CD14-positive monocyte (primary cell): ENCODE measurements at regions not wholly inside any gene's neighbourhood (a gene's known extent, or its start where the extent isn't known, plus 50 kb on each side); places are given as distances from the start of the nearest gene placed in this dataset.

Source experiments
- DNase-seq, 3 donors: peaks; one replicate each; pipeline ENCODE4 v3.0.0-alpha.2; 2011 to 2022
- H2AFZ ChIP-seq: 2 replicates; pipeline ENCODE4 v1.6.0; 2012; ENCODE audit warnings: mild to moderate bottlenecking, low read depth, low read length, inconsistent platforms; ENCODE audit not compliant: insufficient read depth, poor library complexity, severe bottlenecking
- H3K27ac ChIP-seq, 2 donors: 1 replicate in 1 of 2; 2 replicates in 1 of 2; pipeline ENCODE4 v1.5.1; 2012 to 2013; ENCODE audit warnings: low read length in 2 of 2, control low read depth in 1 of 2, inconsistent platforms in 1 of 2, low read depth in 1 of 2, mild to moderate bottlenecking in 1 of 2
- H3K27me3 ChIP-seq, 2 donors: one replicate each; pipeline versions ENCODE4 v1.6.0 to v1.6.1; 2011 to 2013; ENCODE audit warnings: low read length in 2 of 2; ENCODE audit not compliant: control insufficient read depth in 2 of 2, insufficient read depth in 2 of 2
- H3K36me3 ChIP-seq, 2 donors: replicated peaks in 1 of 2; 1 replicate in 1 of 2; 2 replicates in 1 of 2; pipeline versions ENCODE4 v1.5.1 to v1.6.1; 2012 to 2013; ENCODE audit warnings: low read length in 2 of 2, control low read depth in 1 of 2, inconsistent platforms in 1 of 2, mild to moderate bottlenecking in 1 of 2; ENCODE audit not compliant: insufficient read depth in 2 of 2, control insufficient read depth in 1 of 2
- H3K4me1 ChIP-seq, 2 donors: 1 replicate in 1 of 2; 2 replicates in 1 of 2; pipeline versions ENCODE4 v1.5.1 to v1.6.1; 2012 to 2013; ENCODE audit warnings: low read length in 2 of 2, control low read depth in 1 of 2, inconsistent platforms in 1 of 2, mild to moderate bottlenecking in 1 of 2, moderate library complexity in 1 of 2; ENCODE audit not compliant: insufficient read depth in 2 of 2, control insufficient read depth in 1 of 2
- H3K4me2 ChIP-seq: replicated peaks from 2 replicates; pipeline ENCODE3; 2012; ENCODE audit warnings: low read length, moderate library complexity, mild to moderate bottlenecking; ENCODE audit not compliant: poor library complexity, severe bottlenecking; ENCODE audit errors: extremely low read depth
- H3K4me3 ChIP-seq, 3 experiments: fragments of 200-600 bp in 1 of 3; sonication (generic) in 1 of 3; replicated peaks in 1 of 3; 1 replicate in 2 of 3; 2 replicates in 1 of 3; pipeline ENCODE4 v1.5.1; 2011 to 2013; ENCODE audit warnings: low read length in 3 of 3, mild to moderate bottlenecking in 3 of 3, control low read depth in 2 of 3, low read depth in 2 of 3, inconsistent platforms in 1 of 3, moderate library complexity in 1 of 3
- H3K79me2 ChIP-seq: 2 replicates; pipeline ENCODE4 v1.6.0; 2012; ENCODE audit warnings: mild to moderate bottlenecking, control low read depth, inconsistent platforms, low read length, moderate library complexity; ENCODE audit not compliant: insufficient read depth
- H3K9ac ChIP-seq: 2 replicates; pipeline ENCODE4 v1.6.0; 2017; ENCODE audit warnings: low read length, mild to moderate bottlenecking; ENCODE audit not compliant: insufficient read depth, poor library complexity, severe bottlenecking
- H3K9me3 ChIP-seq, 2 donors: replicated peaks in 1 of 2; 1 replicate in 1 of 2; 2 replicates in 1 of 2; pipeline versions ENCODE4 v1.5.1 to v1.6.1; 2012 to 2013; ENCODE audit warnings: low read length in 2 of 2, control low read depth in 1 of 2; ENCODE audit not compliant: control insufficient read depth in 1 of 2, insufficient read depth in 1 of 2
- H4K20me1 ChIP-seq: 2 replicates; pipeline ENCODE4 v1.6.0; 2012; ENCODE audit warnings: mild to moderate bottlenecking, low read length, control low read depth, moderate library complexity; ENCODE audit not compliant: insufficient read depth
- H3K27ac Mint-ChIP-seq, 7 donors: one replicate each; pipeline ENCODE4 v1.8.0; 2020; ENCODE audit warnings: mild to moderate bottlenecking in 7 of 7, mixed read lengths in 7 of 7, moderate library complexity in 6 of 7, inconsistent platforms in 2 of 7
- H3K27me3 Mint-ChIP-seq, 3 donors: one replicate each; pipeline ENCODE4 v1.8.0; 2021 to 2022; ENCODE audit warnings: low read depth in 3 of 3, mild to moderate bottlenecking in 3 of 3, mixed read lengths in 3 of 3, moderate library complexity in 3 of 3, inconsistent platforms in 1 of 3
- H3K36me3 Mint-ChIP-seq, 2 donors: one replicate each; pipeline ENCODE4 v1.8.0; 2020; ENCODE audit warnings: mixed read lengths in 2 of 2, inconsistent platforms in 1 of 2, mild to moderate bottlenecking in 1 of 2
- H3K4me1 Mint-ChIP-seq: one replicate; pipeline ENCODE4 v1.8.0; 2020; ENCODE audit warnings: mild to moderate bottlenecking, mixed read lengths
- H3K4me3 Mint-ChIP-seq, 2 donors: one replicate each; pipeline ENCODE4 v1.8.0; 2020; ENCODE audit warnings: mild to moderate bottlenecking in 2 of 2, mixed read lengths in 2 of 2, moderate library complexity in 1 of 2
- H3K9me3 Mint-ChIP-seq, 7 donors: one replicate each; pipeline ENCODE4 v1.8.0; 2020 to 2022; ENCODE audit warnings: mixed read lengths in 7 of 7, mild to moderate bottlenecking in 6 of 7, moderate library complexity in 6 of 7, inconsistent platforms in 2 of 7
- WGBS: methylation state at CpG from one replicate; pipeline ENCODE4 v1.1.5; 2013; ENCODE audit warnings: missing lambda C conversion rate; ENCODE audit not compliant: insufficient coverage; 5-methylcytosine and 5-hydroxymethylcytosine counted together
- intact Hi-C, 2 donors: fragments of 100-400 bp; cut with micrococcal nuclease; formaldehyde crosslinking; loops; one replicate each; pipeline versions ENCODE4 v1.15.0 to v1.15.1; 2023
- TF ChIP-seq, protein P1 (sequence below): fragments of 200-600 bp; IDR thresholded peaks from one replicate; pipeline ENCODE4 v1.8.0; 2022; ENCODE audit warnings: antibody characterized with exemption, mild to moderate bottlenecking

DNA sequence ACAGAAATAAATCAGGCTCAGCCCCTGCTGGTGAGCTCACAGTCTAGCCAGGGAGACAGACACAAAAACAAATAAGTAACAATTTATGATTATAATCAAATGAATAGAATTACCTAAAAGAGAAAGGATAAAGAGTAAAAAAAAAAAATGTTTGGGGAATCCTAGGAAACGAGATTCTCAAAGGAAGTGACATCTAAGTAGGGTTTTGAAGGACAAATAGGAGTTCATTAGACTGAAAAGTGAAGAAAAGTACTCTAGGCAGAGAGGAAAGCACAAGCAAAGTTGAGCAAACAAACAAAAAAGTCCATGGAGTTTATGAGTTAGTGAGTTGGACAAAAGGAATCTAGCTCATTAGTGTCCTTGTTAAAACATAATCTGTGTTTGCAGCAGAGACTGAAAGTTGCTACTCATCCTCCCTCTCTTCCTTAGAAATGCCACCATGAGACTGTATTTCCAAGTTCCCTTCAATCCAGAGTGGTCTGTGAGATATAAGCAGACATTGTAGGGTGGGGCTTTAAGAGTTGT lies 145.6 kb downstream of the SPATA18 start:
- 25% methylated on average over 1 of the region's 1 CpG for WGBS
- TF ChIP-seq, protein P1, sequence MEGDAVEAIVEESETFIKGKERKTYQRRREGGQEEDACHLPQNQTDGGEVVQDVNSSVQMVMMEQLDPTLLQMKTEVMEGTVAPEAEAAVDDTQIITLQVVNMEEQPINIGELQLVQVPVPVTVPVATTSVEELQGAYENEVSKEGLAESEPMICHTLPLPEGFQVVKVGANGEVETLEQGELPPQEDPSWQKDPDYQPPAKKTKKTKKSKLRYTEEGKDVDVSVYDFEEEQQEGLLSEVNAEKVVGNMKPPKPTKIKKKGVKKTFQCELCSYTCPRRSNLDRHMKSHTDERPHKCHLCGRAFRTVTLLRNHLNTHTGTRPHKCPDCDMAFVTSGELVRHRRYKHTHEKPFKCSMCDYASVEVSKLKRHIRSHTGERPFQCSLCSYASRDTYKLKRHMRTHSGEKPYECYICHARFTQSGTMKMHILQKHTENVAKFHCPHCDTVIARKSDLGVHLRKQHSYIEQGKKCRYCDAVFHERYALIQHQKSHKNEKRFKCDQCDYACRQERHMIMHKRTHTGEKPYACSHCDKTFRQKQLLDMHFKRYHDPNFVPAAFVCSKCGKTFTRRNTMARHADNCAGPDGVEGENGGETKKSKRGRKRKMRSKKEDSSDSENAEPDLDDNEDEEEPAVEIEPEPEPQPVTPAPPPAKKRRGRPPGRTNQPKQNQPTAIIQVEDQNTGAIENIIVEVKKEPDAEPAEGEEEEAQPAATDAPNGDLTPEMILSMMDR = no peak

DNA sequence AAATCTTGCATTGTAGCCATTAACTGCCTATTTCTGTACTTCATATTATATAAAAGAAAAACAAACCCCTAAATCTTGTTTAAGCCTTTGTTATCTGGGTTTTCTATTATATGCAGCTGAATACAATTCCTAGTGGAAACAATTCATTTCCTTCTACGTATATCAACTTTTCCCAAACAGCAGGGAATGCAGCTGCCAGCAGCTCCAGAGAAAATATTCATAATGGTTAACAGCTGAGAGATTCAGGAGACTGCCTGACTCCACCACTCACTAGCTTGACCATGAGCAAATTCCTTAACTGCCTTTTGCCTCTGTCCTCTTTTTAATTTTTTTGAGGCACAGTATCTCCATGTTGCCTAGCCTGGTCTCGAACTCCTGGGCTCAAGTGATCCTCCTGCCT lies 146.2 kb downstream of the SPATA18 start:
- H3K9me3 Mint-ChIP-seq = peaks cover 0 to 6% (median 4%) of the 10 kb centered on the region in 7 donors
- no peaks in the 10 kb centered on the region for H4K20me1 ChIP-seq

More for the DNA sequence above, 145.6 kb downstream of the SPATA18 start:
- Mint-ChIP-seq H3K9me3 (peaks cover 0 to 6% (median 4%) of the 10 kb centered on the region in 7 donors), H3K27me3 (peaks cover 0 to 7% (median 4%) of the 10 kb centered on the region in 3 donors), H3K36me3 (no peaks in the 10 kb centered on the region), H3K4me3 (no peak overlapping the region), H3K4me1 (no peaks in the 10 kb centered on the region), H3K27ac (no peak overlapping the region)
- no peak overlapping the region for H2AFZ ChIP-seq
- H3K9me3 ChIP-seq = peaks cover 0 to 3% of the 10 kb centered on the region in 2 donors
- no peak overlapping the region for H3K9ac ChIP-seq
- no peak overlapping the region for H3K4me3 ChIP-seq
- no peak overlapping the region for H3K27ac ChIP-seq
- no peaks in the 10 kb centered on the region for H4K20me1 ChIP-seq
- no peaks in the 10 kb centered on the region for H3K4me1 ChIP-seq
- H3K27me3 ChIP-seq = no peaks in the 10 kb centered on the region
- no peaks in the 10 kb centered on the region for H3K36me3 ChIP-seq
- intact Hi-C loops = no loop called here
- DNase-seq = no peak
- H3K4me2 ChIP-seq = no peak overlapping the region
- no peaks in the 10 kb centered on the region for H3K79me2 ChIP-seq

More for the DNA sequence above, 146.2 kb downstream of the SPATA18 start:
- H3K27ac Mint-ChIP-seq = no peak overlapping the region
- Histone ChIP-seq H3K36me3 (no peaks in the 10 kb centered on the region), H3K4me1 (no peaks in the 10 kb centered on the region), H3K79me2 (no peaks in the 10 kb centered on the region), H2AFZ (no peak overlapping the region), H3K9ac (no peak overlapping the region), H3K4me3 (no peak overlapping the region), H3K9me3 (peaks cover 0 to 3% of the 10 kb centered on the region in 2 donors), H3K27ac (no peak overlapping the region), H3K4me2 (no peak overlapping the region), H3K27me3 (no peaks in the 10 kb centered on the region)
- no peak for DNase-seq
- H3K36me3 Mint-ChIP-seq = no peaks in the 10 kb centered on the region
- no peak overlapping the region for H3K4me3 Mint-ChIP-seq
- no peaks in the 10 kb centered on the region for H3K4me1 Mint-ChIP-seq
- WGBS = 100% methylated on average over 1 of the region's 2 CpGs
- TF ChIP-seq, protein P1 = no peak
- intact Hi-C loops = no loop called here
- peaks cover 0 to 7% (median 4%) of the 10 kb centered on the region in 3 donors for H3K27me3 Mint-ChIP-seq
